Upper lobe of left lung (tissue), 6 donors: ENCODE measurements at regions not wholly inside any gene's neighbourhood (a gene's known extent, or its start where the extent isn't known, plus 50 kb on each side); places are given as distances from the start of the nearest gene placed in this dataset.

Source experiments
- ATAC-seq, 2 donors: fragments of 200-7000 bp; cut with Tn5 transposase; one replicate each; pipeline ENCODE4 v1.9.1; 2022; ENCODE audit warnings: mild to moderate bottlenecking in 2 of 2, moderate library complexity in 2 of 2; ENCODE audit not compliant: low FRiP score in 2 of 2
- DNase-seq, 2 donors: peaks; one replicate each; pipeline ENCODE4 v3.0.0-alpha.2; 2019 to 2020
- H3K27ac ChIP-seq, 4 donors: fragments of 200-600 bp; sonication (generic); one replicate each; pipeline ENCODE4 v1.5.1; 2016 to 2019
- H3K27me3 ChIP-seq, 4 donors: fragments of 200-600 bp; sonication (generic); one replicate each; pipeline ENCODE4 v1.5.1; 2017 to 2019
- H3K36me3 ChIP-seq, 4 donors: fragments of 200-600 bp; sonication (generic); one replicate each; pipeline ENCODE4 v1.5.1; 2016 to 2019
- H3K4me1 ChIP-seq, 4 donors: fragments of 200-600 bp; sonication (generic); one replicate each; pipeline ENCODE4 v1.5.1; 2018 to 2019
- H3K4me3 ChIP-seq, 4 donors: fragments of 200-600 bp; sonication (generic); one replicate each; pipeline ENCODE4 v1.5.1; 2017 to 2019; ENCODE audit warnings: mild to moderate bottlenecking in 2 of 4, moderate library complexity in 1 of 4
- H3K9me3 ChIP-seq, 4 donors: fragments of 200-600 bp; sonication (generic); one replicate each; pipeline ENCODE4 v1.5.1; 2018 to 2019
- EP300 ChIP-seq, 4 donors: sonication (generic); formaldehyde crosslinking; IDR thresholded peaks; one replicate each; pipeline ENCODE4 v1.5.1; 2017; ENCODE audit warnings: antibody characterized with exemption in 4 of 4, control low read depth in 2 of 4
- POLR2A ChIP-seq, 4 donors: fragments of 450-650 bp; IDR thresholded peaks; one replicate each; pipeline ENCODE4 v1.5.1; 2016 to 2017; ENCODE audit warnings: antibody characterized with exemption in 4 of 4, mild to moderate bottlenecking in 2 of 4
- POLR2AphosphoS5 ChIP-seq, 2 donors: sonication (generic); formaldehyde crosslinking; IDR thresholded peaks; one replicate each; pipeline ENCODE4 v1.5.1; 2017; ENCODE audit warnings: antibody characterized with exemption in 2 of 2
- WGBS, 2 donors: methylation state at CpG; one replicate each; pipeline ENCODE4 v1.1.5; 2017 to 2018; 5-methylcytosine and 5-hydroxymethylcytosine counted together
- TF ChIP-seq, protein P1 (sequence below), 6 experiments: fragments of 450-650 bp in 4 of 6; fragments of 200-600 bp in 2 of 6; sonication (generic) in 2 of 6; IDR thresholded peaks; one replicate each; pipeline ENCODE4 v1.5.1; 2016 to 2019; ENCODE audit warnings: antibody characterized with exemption in 6 of 6
- donor health status: DM: no; HTN: no; CAD: no; lungs with moderate emphysema.
- donor health status: DM: no; HTN: yes; CAD: no; lungs with severe emphysema.

DNA sequence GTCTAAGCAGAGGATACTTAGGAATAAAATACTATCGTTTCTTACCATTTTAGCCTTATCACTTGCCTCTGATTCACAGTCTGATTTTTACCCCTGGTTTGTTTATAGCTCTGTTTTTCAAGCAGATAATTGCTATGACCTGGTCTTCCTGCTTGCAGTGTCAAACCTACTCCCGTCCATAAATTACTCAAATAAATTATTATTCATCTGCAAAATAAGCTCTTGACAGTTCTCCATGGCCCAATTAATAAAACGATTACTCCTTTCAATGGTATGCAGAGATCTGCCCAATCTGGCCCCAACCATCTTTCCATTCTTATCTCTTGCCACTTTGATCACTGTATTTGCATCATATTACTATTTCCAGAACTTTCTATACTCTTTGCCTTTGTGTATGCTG is 354.0 kb downstream of the CCDC85A start:
- Histone ChIP-seq H3K27me3 (no peaks in the 10 kb centered on the region), H3K4me3 (no peak overlapping the region), H3K9me3 (no peaks in the 10 kb centered on the region), H3K4me1 (no peaks in the 10 kb centered on the region), H3K27ac (no peak overlapping the region), H3K36me3 (no peaks in the 10 kb centered on the region)
- no peak for TF ChIP-seq POLR2AphosphoS5 (IDR thresholded peaks at IDR 0.05)
- TF ChIP-seq, protein P1, sequence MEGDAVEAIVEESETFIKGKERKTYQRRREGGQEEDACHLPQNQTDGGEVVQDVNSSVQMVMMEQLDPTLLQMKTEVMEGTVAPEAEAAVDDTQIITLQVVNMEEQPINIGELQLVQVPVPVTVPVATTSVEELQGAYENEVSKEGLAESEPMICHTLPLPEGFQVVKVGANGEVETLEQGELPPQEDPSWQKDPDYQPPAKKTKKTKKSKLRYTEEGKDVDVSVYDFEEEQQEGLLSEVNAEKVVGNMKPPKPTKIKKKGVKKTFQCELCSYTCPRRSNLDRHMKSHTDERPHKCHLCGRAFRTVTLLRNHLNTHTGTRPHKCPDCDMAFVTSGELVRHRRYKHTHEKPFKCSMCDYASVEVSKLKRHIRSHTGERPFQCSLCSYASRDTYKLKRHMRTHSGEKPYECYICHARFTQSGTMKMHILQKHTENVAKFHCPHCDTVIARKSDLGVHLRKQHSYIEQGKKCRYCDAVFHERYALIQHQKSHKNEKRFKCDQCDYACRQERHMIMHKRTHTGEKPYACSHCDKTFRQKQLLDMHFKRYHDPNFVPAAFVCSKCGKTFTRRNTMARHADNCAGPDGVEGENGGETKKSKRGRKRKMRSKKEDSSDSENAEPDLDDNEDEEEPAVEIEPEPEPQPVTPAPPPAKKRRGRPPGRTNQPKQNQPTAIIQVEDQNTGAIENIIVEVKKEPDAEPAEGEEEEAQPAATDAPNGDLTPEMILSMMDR (IDR thresholded peaks at IDR 0.05) = no peak
- TF ChIP-seq EP300 (IDR thresholded peaks at IDR 0.05) = no peak
- no peak for TF ChIP-seq POLR2A (IDR thresholded peaks at IDR 0.05)
- ATAC-seq (no peak), DNase-seq (no peak)
- WGBS, 2 donors = 73 to 76% methylated on average over 3 of the region's 3 CpGs

DNA sequence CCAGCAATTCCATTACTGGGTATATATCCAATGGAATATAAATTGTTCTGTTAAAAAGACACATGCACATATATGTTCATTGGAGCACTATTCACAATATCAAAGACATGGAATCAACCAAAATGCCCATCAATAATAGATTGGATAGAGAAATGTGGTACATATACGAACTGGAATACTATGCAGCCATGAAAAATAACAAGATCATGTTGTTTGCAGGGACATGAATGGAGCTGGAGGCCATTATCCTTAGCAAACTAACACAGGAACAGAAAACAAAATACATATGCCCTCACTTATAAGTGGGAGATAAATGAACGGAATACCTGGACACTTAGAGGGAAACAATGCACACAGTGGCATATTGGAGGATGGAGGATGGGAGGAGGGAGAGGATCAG is 355.8 kb downstream of the CCDC85A start:
- WGBS, 2 donors = 80 to 89% methylated on average over 2 of the region's 2 CpGs
- no peaks in the 10 kb centered on the region for H3K9me3 ChIP-seq
- no peak for DNase-seq
- no peaks in the 10 kb centered on the region for H3K27me3 ChIP-seq
- no peak for TF ChIP-seq POLR2AphosphoS5 (IDR thresholded peaks at IDR 0.05)
- no peak for TF ChIP-seq EP300 (IDR thresholded peaks at IDR 0.05)
- no peak for TF ChIP-seq POLR2A (IDR thresholded peaks at IDR 0.05)
- TF ChIP-seq, protein P1 (IDR thresholded peaks at IDR 0.05) = no peak
- H3K27ac ChIP-seq = no peak overlapping the region
- no peak for ATAC-seq
- no peaks in the 10 kb centered on the region for H3K4me1 ChIP-seq
- no peak overlapping the region for H3K4me3 ChIP-seq
- no peaks in the 10 kb centered on the region for H3K36me3 ChIP-seq

DNA sequence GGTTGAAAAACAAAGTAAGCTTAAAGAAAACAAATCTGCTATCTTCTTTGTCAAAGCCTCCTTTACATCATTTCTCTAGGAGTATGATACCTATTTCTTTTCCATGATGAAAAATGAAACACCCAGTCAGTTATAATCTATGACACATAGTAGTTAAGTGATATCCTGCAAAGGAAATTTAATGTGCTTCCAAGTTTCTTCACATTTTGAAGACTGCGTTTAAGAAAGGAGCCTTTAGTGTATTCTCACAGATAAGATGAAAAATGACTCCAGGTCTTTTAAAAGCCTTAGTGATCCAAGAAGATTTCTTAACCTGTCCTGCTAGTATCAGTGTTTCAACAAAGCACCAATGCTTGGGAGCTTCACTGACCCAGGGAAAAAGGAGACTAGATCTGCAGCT is 356.7 kb downstream of the CCDC85A start:
- DNase-seq (no peak), ATAC-seq (no peak)
- 79 to 81% methylated on average over 1 of the region's 1 CpG for WGBS, 2 donors
- Histone ChIP-seq H3K36me3 (no peaks in the 10 kb centered on the region), H3K4me1 (no peaks in the 10 kb centered on the region), H3K9me3 (no peaks in the 10 kb centered on the region), H3K27me3 (no peaks in the 10 kb centered on the region), H3K27ac (no peak overlapping the region), H3K4me3 (no peak overlapping the region)
- no peak for TF ChIP-seq EP300 (IDR thresholded peaks at IDR 0.05)
- TF ChIP-seq, protein P1 (IDR thresholded peaks at IDR 0.05) = no peak
- no peak for TF ChIP-seq POLR2AphosphoS5 (IDR thresholded peaks at IDR 0.05)

DNA sequence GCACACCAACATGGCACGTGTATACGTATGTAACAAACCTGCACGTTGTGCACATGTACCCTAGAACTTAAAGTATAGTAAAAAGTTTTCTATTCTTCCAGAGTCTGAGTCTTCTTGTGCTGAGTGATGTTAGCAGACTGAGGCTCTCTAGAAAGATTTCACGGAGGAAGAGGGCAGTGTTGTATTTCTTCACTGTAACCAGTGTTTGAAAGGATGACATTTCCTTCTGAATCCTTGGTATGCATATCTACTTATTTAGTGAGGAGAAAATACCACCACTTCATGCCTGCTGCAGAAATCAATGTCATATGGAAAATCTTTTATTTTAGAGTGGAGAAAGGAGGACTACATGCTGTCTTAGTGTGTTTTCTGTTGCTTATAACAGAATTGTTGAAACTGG is 357.1 kb downstream of the CCDC85A start:
- 33 to 36% methylated on average over 4 of the region's 4 CpGs for WGBS, 2 donors

DNA sequence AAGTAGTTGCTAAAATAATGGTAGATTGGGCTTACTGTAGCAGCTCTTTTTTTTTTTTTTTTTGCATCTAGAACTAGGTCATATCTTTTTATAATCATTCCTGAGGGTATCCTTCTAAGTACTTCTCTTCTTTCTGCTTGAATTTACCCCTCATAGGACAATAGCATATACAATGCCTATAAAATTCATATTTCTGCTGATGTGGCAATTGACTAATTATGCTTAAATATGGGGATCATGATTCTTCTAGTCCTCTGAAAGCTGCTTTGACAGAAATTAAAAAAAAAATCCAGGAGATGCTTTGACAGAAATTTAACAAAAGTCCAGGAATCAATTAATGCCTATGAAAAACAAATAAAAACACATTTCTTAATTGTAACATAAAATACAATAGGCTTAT is 358.4 kb downstream of the CCDC85A start:
- no peaks in the 10 kb centered on the region for H3K27me3 ChIP-seq
- H3K27ac ChIP-seq = no peak overlapping the region
- no peak overlapping the region for H3K4me3 ChIP-seq
- no peak for DNase-seq
- H3K36me3 ChIP-seq = no peaks in the 10 kb centered on the region
- no peaks in the 10 kb centered on the region for H3K4me1 ChIP-seq
- no peak for ATAC-seq
- H3K9me3 ChIP-seq = no peaks in the 10 kb centered on the region
- TF ChIP-seq, protein P1 (IDR thresholded peaks at IDR 0.05) = no peak
- TF ChIP-seq EP300 (IDR thresholded peaks at IDR 0.05) (no peak), POLR2A (IDR thresholded peaks at IDR 0.05) (no peak), POLR2AphosphoS5 (IDR thresholded peaks at IDR 0.05) (no peak)

More for the DNA sequence above, 357.1 kb downstream of the CCDC85A start:
- TF ChIP-seq POLR2A (IDR thresholded peaks at IDR 0.05) (no peak), EP300 (IDR thresholded peaks at IDR 0.05) (no peak), POLR2AphosphoS5 (IDR thresholded peaks at IDR 0.05) (no peak)
- TF ChIP-seq, protein P1 (IDR thresholded peaks at IDR 0.05) = no peak
- no peaks in the 10 kb centered on the region for H3K4me1 ChIP-seq
- ATAC-seq (no peak), DNase-seq (no peak)
- H3K9me3 ChIP-seq = no peaks in the 10 kb centered on the region
- no peak overlapping the region for H3K27ac ChIP-seq
- no peak overlapping the region for H3K4me3 ChIP-seq
- H3K36me3 ChIP-seq = no peaks in the 10 kb centered on the region
- no peaks in the 10 kb centered on the region for H3K27me3 ChIP-seq
